GM23248 (cell line): ENCODE measurements at regions not wholly inside any gene's neighbourhood (a gene's known extent, or its start where the extent isn't known, plus 50 kb on each side); places are given as distances from the start of the nearest gene placed in this dataset.

Experiments used
- EZH2 ChIP-seq: fragments of 200-600 bp; sonication (generic); IDR thresholded peaks from 2 replicates; pipeline ENCODE4 v1.6.1; 2018; ENCODE audit warnings: antibody characterized with exemption, mild to moderate bottlenecking; ENCODE audit not compliant: insufficient read depth, poor library complexity, severe bottlenecking
- EZH2phosphoT487 ChIP-seq: fragments of 200-600 bp; sonication (generic); IDR thresholded peaks from 2 replicates; pipeline ENCODE4 v1.6.1; 2018; ENCODE audit warnings: antibody characterized with exemption, moderate library complexity, mild to moderate bottlenecking, low read depth; ENCODE audit not compliant: insufficient read depth

DNA sequence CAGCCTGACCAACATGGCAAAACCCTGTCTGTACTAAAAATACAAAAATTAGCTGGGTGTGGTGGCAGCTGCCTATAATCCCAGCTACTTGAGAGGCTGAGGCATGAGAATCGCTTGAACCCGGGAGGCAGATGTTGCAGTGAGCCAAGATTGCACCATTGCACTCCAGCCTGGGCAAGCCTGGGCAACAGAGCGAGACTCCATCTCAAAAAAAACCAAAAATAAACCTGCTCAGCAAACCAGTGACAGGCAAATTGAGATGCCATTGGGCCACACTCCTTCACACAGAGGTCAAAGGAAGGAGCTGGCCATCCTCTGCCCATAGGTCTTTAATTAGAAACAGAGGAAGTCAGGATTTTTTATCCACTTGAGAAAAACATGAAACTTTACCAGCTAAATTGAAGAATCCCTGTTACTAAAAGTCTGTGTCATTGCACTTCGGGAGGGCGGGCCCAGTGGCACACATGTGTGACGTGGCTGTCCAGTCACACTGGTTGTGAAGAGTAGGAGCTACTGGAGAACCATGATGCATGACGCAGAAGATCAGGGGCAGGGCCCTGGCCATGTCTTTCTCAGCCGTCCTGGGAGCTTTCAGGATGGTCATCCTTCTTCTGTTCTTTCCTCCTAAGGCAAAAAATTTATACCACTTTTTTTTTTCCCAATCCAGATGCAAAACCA lies 118.3 kb upstream of the ZNF438 start:
- TF ChIP-seq EZH2, result no peak
- TF ChIP-seq EZH2phosphoT487, result no peak
